Gastroesophageal sphincter (tissue), 4 donors: ENCODE measurements at regions not wholly inside any gene's neighbourhood (a gene's known extent, or its start where the extent isn't known, plus 50 kb on each side); places are given as distances from the start of the nearest gene placed in this dataset.

ENCODE experiments used
- ATAC-seq: fragments of 150-250 bp; one replicate; pipeline ENCODE4 v1.9.1; 2016; ENCODE audit warnings: mild to moderate bottlenecking, moderate library complexity
- H3K27ac ChIP-seq, 4 donors: fragments of 200-600 bp; sonication (generic) in 3 of 4; 1 replicate in 3 of 4; 2 replicates in 1 of 4; pipeline ENCODE4 v1.5.1; 2016 to 2019
- H3K27me3 ChIP-seq: fragments of 200-600 bp; sonication (generic); one replicate; pipeline ENCODE4 v1.5.1; 2019
- H3K36me3 ChIP-seq, 2 donors: fragments of 200-600 bp; sonication (generic); one replicate each; pipeline ENCODE4 v1.5.1; 2019; ENCODE audit warnings: control low read depth in 1 of 2
- H3K4me1 ChIP-seq, 3 donors: fragments of 200-600 bp; sonication (generic); 1 replicate in 2 of 3; 2 replicates in 1 of 3; pipeline ENCODE4 v1.5.1; 2016 to 2019; ENCODE audit warnings: control low read depth in 2 of 3
- H3K4me3 ChIP-seq, 2 donors: fragments of 200-600 bp; sonication (generic); one replicate each; pipeline ENCODE4 v1.5.1; 2019; ENCODE audit warnings: mild to moderate bottlenecking in 1 of 2, moderate library complexity in 1 of 2
- H3K9me3 ChIP-seq, 3 donors: fragments of 200-600 bp; sonication (generic); one replicate each; pipeline ENCODE4 v1.5.1; 2017 to 2019; ENCODE audit warnings: control low read depth in 2 of 3
- EP300 ChIP-seq: sonication (generic); formaldehyde crosslinking; IDR thresholded peaks from one replicate; pipeline ENCODE4 v1.6.1; 2017; ENCODE audit warnings: antibody characterized with exemption, mild to moderate bottlenecking
- POLR2A ChIP-seq, 2 donors: fragments of 450-650 bp; IDR thresholded peaks; one replicate each; pipeline ENCODE4 v1.6.1; 2017; ENCODE audit warnings: antibody characterized with exemption in 2 of 2, mild to moderate bottlenecking in 2 of 2, moderate library complexity in 1 of 2
- POLR2AphosphoS5 ChIP-seq: sonication (generic); formaldehyde crosslinking; IDR thresholded peaks from one replicate; pipeline ENCODE4 v1.6.1; 2017; ENCODE audit warnings: antibody characterized with exemption
- WGBS, 2 donors: methylation state at CpG; one replicate each; pipeline ENCODE4 v1.1.5; 2018; ENCODE audit warnings: low coverage in 1 of 2; 5-methylcytosine and 5-hydroxymethylcytosine counted together
- TF ChIP-seq, protein P1 (sequence below), 4 experiments: fragments of 200-600 bp in 2 of 4; fragments of 450-650 bp in 2 of 4; sonication (generic) in 1 of 4; IDR thresholded peaks; one replicate each; pipeline ENCODE4 v1.5.1; 2017 to 2019; ENCODE audit warnings: antibody characterized with exemption in 4 of 4, mild to moderate bottlenecking in 2 of 4, moderate library complexity in 2 of 4

DNA sequence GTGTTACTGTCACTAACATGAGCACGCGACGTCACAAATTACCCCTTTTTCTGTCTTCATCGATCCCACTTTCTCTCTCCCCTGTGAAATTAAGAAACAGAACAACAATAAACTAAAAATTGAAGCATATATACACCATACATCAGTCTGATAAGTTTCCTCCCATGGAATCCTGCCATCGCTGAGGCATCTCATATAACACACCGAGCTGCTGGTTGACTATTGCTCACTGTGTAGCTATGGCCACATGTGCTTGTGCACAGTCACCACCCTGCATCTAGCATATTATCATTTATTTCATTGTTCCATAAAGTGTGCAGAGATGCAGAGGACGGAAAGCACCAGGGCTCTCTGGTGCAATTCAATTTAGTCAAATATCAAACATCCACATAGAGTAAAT is 777.9 kb upstream of the ARRDC4 start:
- ATAC-seq: no peak
- H3K27ac ChIP-seq: no peak overlapping the region
- no peaks in the 10 kb centered on the region for H3K27me3 ChIP-seq
- 86 to 89% methylated on average over 3 to 7 of the region's 7 CpGs for WGBS, 2 donors
- no peak for TF ChIP-seq EP300
- H3K36me3 ChIP-seq: no peaks in the 10 kb centered on the region
- H3K4me3 ChIP-seq: no peak overlapping the region
- no peaks in the 10 kb centered on the region for H3K4me1 ChIP-seq
- no peaks in the 10 kb centered on the region for H3K9me3 ChIP-seq

DNA sequence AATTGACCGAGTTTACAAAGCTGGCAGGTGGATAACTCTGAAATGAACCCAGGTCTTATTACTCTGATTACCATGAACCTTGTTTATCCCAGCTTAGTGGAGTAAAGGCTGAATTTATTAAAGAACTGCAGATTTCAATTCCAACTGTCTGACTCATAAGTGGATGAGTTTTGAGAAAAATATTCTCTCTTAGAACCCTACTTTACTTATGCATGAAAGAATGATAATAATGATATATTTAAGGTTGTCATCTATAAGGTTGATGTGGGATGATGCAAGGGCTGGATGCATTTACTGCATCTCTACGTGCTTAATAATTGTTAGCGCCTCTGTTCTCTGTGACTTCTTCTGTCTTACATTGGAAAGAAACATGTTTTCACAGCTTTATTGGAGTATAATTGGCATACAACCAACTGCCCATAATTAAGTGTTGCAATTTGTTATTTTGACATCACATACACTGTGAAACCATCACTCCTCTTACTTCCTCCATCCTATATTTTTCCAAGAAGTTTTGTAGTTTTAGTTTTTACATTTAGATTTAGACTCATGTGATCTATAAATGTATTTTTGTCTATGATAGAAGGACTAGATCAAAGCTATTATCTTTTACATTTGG is 771.2 kb upstream of the ARRDC4 start:
- H3K27me3 ChIP-seq: no peaks in the 10 kb centered on the region
- no peaks in the 10 kb centered on the region for H3K36me3 ChIP-seq
- TF ChIP-seq POLR2AphosphoS5: no peak
- H3K27ac ChIP-seq: no peak overlapping the region
- peaks cover 0 to 12% (median 0%) of the 10 kb centered on the region in 3 donors for H3K9me3 ChIP-seq
- 66 to 69% methylated on average over 3 of the region's 3 CpGs for WGBS, 2 donors
- H3K4me3 ChIP-seq: no peak overlapping the region
- no peaks in the 10 kb centered on the region for H3K4me1 ChIP-seq
- no peak for ATAC-seq

DNA sequence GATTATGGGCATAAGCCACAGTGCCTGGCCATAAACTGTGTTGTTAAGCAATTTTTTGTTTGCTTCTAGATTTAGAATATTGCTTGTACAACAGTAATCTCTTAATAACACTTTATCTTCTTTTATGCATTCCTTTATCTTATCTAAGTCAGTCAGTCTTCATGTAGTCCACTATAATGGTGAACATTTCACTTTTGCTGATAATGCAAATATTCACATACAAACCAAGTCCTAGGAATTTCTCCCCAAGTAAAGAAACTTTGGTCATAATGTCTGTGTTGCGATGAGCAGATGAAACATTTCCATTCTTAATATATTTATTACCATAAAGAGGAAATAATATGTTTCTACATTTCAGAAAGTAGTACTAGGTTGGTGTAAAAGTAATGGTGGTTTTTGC is 765.8 kb upstream of the ARRDC4 start:
- Histone ChIP-seq H3K27ac (no peak overlapping the region), H3K27me3 (no peaks in the 10 kb centered on the region), H3K36me3 (no peaks in the 10 kb centered on the region), H3K4me1 (no peaks in the 10 kb centered on the region), H3K9me3 (peaks cover 0 to 12% (median 0%) of the 10 kb centered on the region in 3 donors), H3K4me3 (no peak overlapping the region)
- no peak for ATAC-seq
- WGBS, 2 donors: 75 to 89% methylated on average over 1 of the region's 1 CpG
- TF ChIP-seq, protein P1, sequence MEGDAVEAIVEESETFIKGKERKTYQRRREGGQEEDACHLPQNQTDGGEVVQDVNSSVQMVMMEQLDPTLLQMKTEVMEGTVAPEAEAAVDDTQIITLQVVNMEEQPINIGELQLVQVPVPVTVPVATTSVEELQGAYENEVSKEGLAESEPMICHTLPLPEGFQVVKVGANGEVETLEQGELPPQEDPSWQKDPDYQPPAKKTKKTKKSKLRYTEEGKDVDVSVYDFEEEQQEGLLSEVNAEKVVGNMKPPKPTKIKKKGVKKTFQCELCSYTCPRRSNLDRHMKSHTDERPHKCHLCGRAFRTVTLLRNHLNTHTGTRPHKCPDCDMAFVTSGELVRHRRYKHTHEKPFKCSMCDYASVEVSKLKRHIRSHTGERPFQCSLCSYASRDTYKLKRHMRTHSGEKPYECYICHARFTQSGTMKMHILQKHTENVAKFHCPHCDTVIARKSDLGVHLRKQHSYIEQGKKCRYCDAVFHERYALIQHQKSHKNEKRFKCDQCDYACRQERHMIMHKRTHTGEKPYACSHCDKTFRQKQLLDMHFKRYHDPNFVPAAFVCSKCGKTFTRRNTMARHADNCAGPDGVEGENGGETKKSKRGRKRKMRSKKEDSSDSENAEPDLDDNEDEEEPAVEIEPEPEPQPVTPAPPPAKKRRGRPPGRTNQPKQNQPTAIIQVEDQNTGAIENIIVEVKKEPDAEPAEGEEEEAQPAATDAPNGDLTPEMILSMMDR (IDR thresholded peaks at IDR 0.05): no peak
- no peak for TF ChIP-seq EP300
- TF ChIP-seq POLR2A (IDR thresholded peaks at IDR 0.05): no peak
- no peak for TF ChIP-seq POLR2AphosphoS5

DNA sequence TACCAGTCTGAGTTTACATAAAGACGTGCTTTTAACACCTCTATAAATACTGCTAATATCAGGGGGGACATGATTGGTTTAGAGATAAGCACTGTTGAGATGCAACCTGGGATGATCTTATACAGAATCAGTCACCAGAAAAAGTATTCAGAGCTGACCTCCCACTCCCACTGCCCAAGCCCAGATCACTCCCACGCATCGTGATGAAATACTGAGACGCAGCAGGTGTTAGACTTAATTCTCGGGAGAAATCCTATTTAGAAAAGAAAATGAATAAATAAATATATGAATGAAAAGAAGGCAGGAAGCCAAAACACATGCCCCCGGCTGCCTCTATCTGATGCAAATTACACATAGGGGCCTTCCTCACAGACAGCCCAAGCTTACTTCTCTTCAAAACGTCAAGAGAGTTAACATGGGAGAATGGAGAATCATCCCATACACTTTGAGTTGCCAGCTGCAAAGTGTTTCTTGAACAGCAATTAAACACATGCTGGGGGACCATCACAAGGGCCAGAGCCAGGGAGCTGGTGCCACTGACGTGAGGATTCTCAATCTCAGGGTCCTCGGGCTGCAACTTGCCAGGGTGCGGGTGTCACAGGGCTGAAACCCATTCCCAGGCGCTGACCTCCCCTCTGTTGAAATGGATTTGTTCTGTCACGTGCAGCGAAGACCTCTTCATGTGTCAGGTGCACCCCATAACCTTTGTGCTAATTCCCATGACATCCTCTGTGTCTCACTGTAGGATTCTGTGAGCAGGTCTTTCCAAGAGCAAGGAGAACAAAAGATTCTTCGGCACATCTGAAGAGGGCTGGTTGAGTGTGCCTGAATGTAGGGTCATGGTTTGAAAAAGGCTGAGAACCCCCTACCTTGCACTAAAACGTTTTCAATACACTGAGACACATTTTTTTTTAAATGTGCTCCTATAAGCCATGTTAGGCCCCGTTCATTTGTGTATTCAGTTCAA is 764.2 kb upstream of the ARRDC4 start:
- Histone ChIP-seq H3K9me3 (peaks cover 0 to 3% (median 0%) of the 10 kb centered on the region in 3 donors), H3K27ac (no peak overlapping the region), H3K4me3 (no peak overlapping the region), H3K36me3 (no peaks in the 10 kb centered on the region), H3K27me3 (no peaks in the 10 kb centered on the region), H3K4me1 (no peaks in the 10 kb centered on the region)
- no peak for TF ChIP-seq EP300
- TF ChIP-seq POLR2AphosphoS5: no peak
- TF ChIP-seq, protein P1 (IDR thresholded peaks at IDR 0.05): no peak
- no peak for TF ChIP-seq POLR2A (IDR thresholded peaks at IDR 0.05)
- 53 to 57% methylated on average over 8 to 15 of the region's 16 CpGs for WGBS, 2 donors
- ATAC-seq: no peak

DNA sequence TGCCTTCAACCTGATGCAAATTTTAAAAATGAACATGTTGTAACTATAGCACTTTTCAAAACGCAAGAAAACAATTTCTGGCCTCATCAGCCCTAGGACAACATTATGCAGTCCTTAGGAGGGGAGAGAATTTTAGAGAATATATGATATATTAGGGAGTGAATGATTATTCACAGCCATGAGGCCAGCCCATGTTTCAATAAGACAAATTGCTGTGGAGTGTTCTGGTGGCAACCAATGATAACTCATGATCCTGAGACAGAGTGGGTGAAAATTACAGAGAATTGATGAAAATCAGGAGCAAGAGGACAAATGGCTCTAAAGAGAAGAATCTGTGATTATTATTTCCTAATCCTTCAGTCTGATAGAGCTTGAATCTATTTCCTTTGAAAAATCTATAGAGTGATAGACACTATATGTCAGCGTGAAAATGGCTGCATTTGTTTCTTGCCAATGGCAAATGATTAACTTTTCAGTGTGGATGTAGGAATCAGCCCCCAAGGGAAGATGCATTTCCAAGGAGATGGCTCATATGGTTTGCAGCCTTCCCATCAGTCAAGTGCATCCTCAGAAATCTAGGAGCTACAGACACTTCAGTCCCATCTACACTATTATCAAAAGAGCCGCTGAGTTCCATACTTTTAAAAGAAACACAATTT is 761.0 kb upstream of the ARRDC4 start:
- 89 to 92% methylated on average over 3 of the region's 3 CpGs for WGBS, 2 donors
- no peak for ATAC-seq
- Histone ChIP-seq H3K27me3 (no peaks in the 10 kb centered on the region), H3K4me3 (no peak overlapping the region), H3K4me1 (no peaks in the 10 kb centered on the region), H3K36me3 (no peaks in the 10 kb centered on the region), H3K9me3 (no peaks in the 10 kb centered on the region), H3K27ac (no peak overlapping the region)
- TF ChIP-seq POLR2A (IDR thresholded peaks at IDR 0.05) (no peak), EP300 (no peak), POLR2AphosphoS5 (no peak)
- TF ChIP-seq, protein P1 (IDR thresholded peaks at IDR 0.05): no peak
